Posterior vena cava (tissue), 2 donors: ENCODE measurements at regions not wholly inside any gene's neighbourhood (a gene's known extent, or its start where the extent isn't known, plus 50 kb on each side); places are given as distances from the start of the nearest gene placed in this dataset.

Experiments used
- DNase-seq: peaks from one replicate; pipeline ENCODE4 v3.0.0-alpha.2; 2020; ENCODE audit warnings: low spot score
- intact Hi-C, 2 donors: fragments of 100-400 bp; cut with DNase I; formaldehyde crosslinking; loops; one replicate each; pipeline versions ENCODE4 v1.14.1 to v1.14.2; 2022 to 2023
- donor health status: DM: yes; HTN: yes; CAD: no.
- donor health status: DM: yes; HTN: yes; CAD: no.

- no peak for DNase-seq
- intact Hi-C loops = no loop called here
Observed at GRCh38 chr16:63617047-63617989, 1504.5 kb downstream of the CDH11 start.

GRCh38 chr16:63614429-63614828 is 1507.4 kb downstream of the CDH11 start:
- DNase-seq = no peak
- intact Hi-C loops = no loop called here

GRCh38 chr16:63613701-63614100 is 1508.2 kb downstream of the CDH11 start:
- no peak for DNase-seq
- intact Hi-C loops = no loop called here

- intact Hi-C loops = no loop called here
- DNase-seq = no peak
Observed at GRCh38 chr16:63612462-63613227, 1509.2 kb downstream of the CDH11 start.

- intact Hi-C loops = no loop called here
- DNase-seq = no peak
Observed at GRCh38 chr16:63606778-63607177, 1515.1 kb downstream of the CDH11 start.

- no peak for DNase-seq
- intact Hi-C loops = no loop called here
Observed at GRCh38 chr16:63602206-63602927, 1519.5 kb downstream of the CDH11 start.

GRCh38 chr16:63596716-63597115 is 1525.1 kb downstream of the CDH11 start:
- intact Hi-C loops = loop anchor here in 1 of 2 donors (5.0 kb wide), 1 partner anchor 341 kb away; no protein-coding TSS in a partner anchor

GRCh38 chr16:63592852-63593251 is 1529.0 kb downstream of the CDH11 start:
- intact Hi-C loops = no loop called here
- no peak for DNase-seq

More at GRCh38 chr16:63596716-63597115, 1525.1 kb downstream of the CDH11 start:
- no peak for DNase-seq

- DNase-seq = no peak
- intact Hi-C loops = no loop called here
Observed at GRCh38 chr16:63581570-63581969, 1540.3 kb downstream of the CDH11 start.

GRCh38 chr16:63578791-63579190 is 1542.6 kb upstream of the CDH8 start:
- intact Hi-C loops = no loop called here

GRCh38 chr16:63577891-63578290 is 1541.7 kb upstream of the CDH8 start:
- intact Hi-C loops = no loop called here
- DNase-seq = no peak

More at GRCh38 chr16:63578791-63579190, 1542.6 kb upstream of the CDH8 start:
- no peak for DNase-seq

- intact Hi-C loops = no loop called here
- no peak for DNase-seq
Observed at GRCh38 chr16:63575041-63575440, 1538.8 kb upstream of the CDH8 start.

- DNase-seq = no peak
- intact Hi-C loops = no loop called here
Observed at GRCh38 chr16:63568164-63568563, 1531.9 kb upstream of the CDH8 start.

GRCh38 chr16:63563819-63564505 is 1527.7 kb upstream of the CDH8 start:
- intact Hi-C loops = no loop called here
- DNase-seq = no peak

- DNase-seq = no peak
- intact Hi-C loops = no loop called here
Observed at GRCh38 chr16:63553980-63554379, 1517.7 kb upstream of the CDH8 start.

GRCh38 chr16:63539276-63539675 is 1503.0 kb upstream of the CDH8 start:
- intact Hi-C loops = loop anchor here in 1 of 2 donors (5.0 kb wide), 1 partner anchor 508 kb away; no protein-coding TSS in a partner anchor
- DNase-seq = no peak

- DNase-seq = no peak
- intact Hi-C loops = no loop called here
Observed at GRCh38 chr16:63530974-63531373, 1494.7 kb upstream of the CDH8 start.

GRCh38 chr16:63530208-63530607 is 1494.0 kb upstream of the CDH8 start:
- DNase-seq = no peak
- intact Hi-C loops = no loop called here

GRCh38 chr16:63527404-63527803 is 1491.2 kb upstream of the CDH8 start:
- intact Hi-C loops = no loop called here
- no peak for DNase-seq
